A549 (cell line): ENCODE measurements at regions not wholly inside any gene's neighbourhood (a gene's known extent, or its start where the extent isn't known, plus 50 kb on each side); places are given as distances from the start of the nearest gene placed in this dataset.

Source experiments
- POLR2A ChIP-seq: IDR thresholded peaks from 2 replicates; pipeline ENCODE4 v1.6.1; 2012; ENCODE audit warnings: mild to moderate bottlenecking, low read length
- TF ChIP-seq, protein P1 (sequence below): fragments of >200 bp; sonication (Bioruptor Twin); formaldehyde crosslinking; IDR thresholded peaks from 3 replicates; pipeline ENCODE4 v1.5.1; 2016

DNA sequence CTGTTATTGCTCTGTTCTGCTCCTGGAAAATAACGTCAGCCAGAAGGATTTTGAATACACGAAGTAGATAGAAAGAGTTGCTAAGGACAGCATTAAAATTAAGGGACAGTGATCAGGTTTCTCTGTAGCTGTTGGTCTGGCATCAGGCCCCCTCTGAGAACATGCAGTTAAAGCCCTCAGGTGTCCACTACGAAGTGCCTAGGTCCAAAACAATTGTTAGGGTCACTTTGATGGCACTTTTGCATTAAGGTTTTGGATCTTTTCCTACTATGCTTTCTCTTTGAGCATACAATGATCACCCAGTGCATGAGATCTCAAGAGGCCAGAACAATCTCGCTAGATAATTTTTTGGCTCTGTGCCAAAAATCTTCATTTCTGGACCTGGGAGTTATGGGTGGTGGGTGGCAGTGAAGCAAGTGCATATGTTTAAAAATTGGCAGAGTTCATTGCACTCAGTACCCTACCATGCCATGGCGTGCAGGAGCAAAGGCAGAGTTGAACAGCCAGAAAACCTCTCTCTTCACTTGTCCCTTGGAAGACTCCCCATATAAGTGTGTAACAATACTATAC lies 797.6 kb downstream of the ROBO2 start:
- TF ChIP-seq POLR2A = no peak
- TF ChIP-seq, protein P1, sequence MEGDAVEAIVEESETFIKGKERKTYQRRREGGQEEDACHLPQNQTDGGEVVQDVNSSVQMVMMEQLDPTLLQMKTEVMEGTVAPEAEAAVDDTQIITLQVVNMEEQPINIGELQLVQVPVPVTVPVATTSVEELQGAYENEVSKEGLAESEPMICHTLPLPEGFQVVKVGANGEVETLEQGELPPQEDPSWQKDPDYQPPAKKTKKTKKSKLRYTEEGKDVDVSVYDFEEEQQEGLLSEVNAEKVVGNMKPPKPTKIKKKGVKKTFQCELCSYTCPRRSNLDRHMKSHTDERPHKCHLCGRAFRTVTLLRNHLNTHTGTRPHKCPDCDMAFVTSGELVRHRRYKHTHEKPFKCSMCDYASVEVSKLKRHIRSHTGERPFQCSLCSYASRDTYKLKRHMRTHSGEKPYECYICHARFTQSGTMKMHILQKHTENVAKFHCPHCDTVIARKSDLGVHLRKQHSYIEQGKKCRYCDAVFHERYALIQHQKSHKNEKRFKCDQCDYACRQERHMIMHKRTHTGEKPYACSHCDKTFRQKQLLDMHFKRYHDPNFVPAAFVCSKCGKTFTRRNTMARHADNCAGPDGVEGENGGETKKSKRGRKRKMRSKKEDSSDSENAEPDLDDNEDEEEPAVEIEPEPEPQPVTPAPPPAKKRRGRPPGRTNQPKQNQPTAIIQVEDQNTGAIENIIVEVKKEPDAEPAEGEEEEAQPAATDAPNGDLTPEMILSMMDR = no peak
